ENCODE measurements at regions not wholly inside any gene's neighbourhood (a gene's known extent, or its start where the extent isn't known, plus 50 kb on each side); places are given as distances from the start of the nearest gene placed in this dataset.

DNA sequence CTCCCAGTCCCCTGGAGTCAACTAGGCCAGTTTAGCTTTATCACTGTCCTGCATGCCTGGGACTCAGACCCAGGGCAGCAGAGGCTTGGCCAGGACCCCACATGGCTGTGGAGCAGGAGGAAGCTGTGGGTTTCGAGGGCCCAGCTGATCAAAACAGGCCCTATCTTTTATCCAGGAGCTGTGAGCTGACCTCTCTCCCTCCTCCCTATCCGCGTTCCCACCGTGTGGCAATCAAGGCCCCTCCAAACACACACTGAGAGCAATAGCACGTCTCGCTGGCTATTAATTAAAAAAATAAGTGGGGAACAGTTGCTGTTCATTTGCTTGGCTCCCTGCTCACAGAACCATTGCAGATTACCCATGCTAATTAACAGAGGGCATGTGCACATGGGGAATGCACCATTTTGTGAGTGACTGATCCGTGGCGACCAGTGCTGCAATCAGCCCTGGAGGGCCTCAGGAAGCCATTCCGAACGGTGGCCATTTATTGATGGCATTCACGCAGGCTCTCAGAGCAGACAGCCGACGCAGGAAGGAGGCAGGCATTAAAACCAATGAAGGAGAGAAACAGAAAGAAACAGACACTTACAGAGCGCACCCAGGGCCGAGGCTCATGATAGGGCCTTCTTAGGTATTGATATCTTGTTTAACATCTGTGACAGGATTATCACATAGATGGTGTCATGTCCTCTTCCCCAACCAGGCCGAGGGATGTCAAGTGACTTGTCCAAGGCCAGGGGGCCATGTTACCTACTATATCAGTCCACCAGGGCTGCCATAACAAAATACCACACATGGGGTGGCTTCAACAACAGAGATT, 157.1 kb downstream of the KATNIP start:
- in situ Hi-C loops (cut with MboI; ENCODE audit: low sequenced_read_pairs) = no loop called here

DNA sequence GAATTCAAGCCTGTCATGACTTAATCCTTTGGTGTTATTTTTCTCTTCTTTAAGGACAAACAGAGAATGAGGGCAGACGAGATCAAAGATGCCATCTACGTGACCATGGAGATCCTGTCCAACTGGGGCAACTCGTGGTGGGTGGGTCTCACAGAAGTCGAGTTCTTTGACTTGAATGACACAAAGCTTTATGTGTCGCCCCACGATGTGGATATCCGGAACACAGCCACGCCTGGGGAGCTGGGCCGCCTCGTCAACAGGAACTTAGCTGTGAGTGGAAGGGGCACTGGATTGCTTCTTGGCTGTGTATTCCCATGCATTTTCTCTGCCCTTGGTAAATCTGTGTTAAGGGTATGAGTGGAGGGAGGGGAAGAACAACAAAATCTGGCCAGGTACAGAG, 158.7 kb downstream of the KATNIP start:
- in situ Hi-C loops (cut with MboI; ENCODE audit: low sequenced_read_pairs) = no loop called here

DNA sequence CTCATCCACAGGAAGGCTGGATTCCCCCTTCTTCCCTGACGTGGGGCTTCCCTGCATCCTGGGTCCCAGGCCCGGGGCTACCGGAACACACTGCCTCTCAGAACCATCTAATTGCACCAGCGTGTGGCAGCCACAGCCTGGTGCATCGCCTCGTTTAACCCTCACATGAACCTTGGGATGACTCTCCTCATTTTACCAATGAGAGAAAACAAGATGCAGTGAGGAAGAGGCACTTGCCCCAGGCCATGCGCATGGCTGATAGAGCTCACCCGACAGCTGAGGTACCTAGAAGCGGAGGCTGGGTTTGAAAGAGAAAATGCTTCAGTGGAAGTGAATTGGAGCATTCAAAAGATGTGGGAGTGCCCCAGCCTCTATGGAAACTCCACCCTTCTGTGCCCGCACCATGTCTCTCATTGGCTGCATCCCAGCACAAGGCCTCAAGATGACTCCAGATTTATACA, 162.3 kb downstream of the KATNIP start:
- in situ Hi-C loops (cut with MboI; ENCODE audit: low sequenced_read_pairs) = no loop called here

DNA sequence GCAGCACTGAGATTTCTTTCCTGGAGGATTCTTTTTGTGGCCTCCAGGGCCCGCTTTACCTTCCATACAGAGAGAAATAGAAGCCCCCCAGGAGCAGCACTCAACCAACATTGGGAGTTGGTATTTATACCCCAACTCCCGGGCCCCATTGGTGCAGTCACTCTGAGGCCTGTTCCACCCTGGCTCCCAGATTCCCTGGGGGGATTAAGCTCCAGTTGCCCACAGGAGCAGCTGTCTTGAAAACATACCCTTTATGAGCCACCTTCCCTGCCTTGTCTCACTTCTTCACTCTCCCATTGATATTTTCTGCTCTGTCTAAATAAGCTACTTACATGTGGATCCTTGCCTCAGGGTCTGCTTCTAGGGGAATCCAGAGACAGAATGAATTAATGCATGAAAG, 167.8 kb downstream of the KATNIP start:
- in situ Hi-C loops (cut with MboI; ENCODE audit: low sequenced_read_pairs) = no loop called here

DNA sequence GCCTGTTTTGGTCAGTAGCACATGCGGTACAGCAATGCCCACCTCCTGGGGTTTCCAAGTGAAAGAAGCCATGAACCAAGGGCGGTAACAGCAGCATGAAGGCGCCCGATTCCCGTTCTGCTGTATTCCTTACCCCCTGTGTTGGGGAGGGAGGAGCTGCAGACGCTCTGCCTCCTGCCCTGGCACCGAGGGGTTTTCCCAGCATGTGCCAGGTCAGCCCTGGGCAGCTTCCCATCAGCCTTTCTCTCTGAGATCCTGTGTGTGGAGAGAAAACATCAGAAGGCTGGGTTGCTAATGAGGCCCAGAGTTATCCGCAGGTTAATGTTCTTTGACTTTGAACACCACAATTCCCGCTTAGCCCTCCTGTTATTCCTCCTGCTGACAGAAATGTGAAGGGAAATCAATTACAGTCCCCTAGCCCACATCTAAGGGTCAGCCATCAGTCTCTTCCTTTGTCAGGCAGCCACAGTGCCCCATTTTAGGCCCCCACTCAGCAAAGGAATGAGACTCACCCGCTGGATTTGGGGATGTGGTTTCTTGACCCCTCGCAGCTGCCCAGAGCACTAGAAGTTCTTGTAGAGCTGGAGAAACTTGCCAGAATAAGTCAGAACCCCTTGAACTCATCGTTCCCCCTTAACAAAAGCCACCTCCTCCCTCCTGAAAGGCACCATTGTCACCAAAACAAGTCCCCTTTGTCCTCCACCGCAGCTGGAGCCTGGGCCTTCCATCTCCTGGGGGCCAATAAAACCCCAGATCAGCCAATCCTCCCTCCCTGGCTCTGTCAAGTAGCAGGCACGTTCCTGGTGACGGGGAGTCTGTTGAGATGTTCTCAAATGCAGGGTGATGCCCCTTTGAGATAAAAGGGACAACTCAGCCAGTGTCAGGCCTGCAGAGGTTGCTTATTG, 168.5 kb downstream of the KATNIP start:
- in situ Hi-C loops (cut with MboI; ENCODE audit: low sequenced_read_pairs) = no loop called here

DNA sequence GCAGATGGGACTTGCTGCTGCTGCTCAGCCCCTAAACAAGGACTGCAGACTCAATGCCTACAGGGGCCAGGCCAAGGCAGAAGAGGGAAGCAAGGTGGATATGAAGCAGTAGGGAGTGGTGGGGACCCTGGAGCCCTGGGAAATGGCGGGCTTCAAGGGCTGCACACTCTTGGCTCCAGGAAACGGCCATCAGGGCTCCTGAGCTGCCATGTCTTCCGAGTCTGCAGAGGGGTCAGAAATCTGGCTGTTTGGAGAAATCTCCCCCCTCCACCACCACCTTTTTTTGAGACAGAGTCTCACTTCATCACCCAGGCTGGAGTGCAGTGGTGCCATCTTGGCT, 169.1 kb downstream of the KATNIP start:
- in situ Hi-C loops (cut with MboI; ENCODE audit: low sequenced_read_pairs) = no loop called here

DNA sequence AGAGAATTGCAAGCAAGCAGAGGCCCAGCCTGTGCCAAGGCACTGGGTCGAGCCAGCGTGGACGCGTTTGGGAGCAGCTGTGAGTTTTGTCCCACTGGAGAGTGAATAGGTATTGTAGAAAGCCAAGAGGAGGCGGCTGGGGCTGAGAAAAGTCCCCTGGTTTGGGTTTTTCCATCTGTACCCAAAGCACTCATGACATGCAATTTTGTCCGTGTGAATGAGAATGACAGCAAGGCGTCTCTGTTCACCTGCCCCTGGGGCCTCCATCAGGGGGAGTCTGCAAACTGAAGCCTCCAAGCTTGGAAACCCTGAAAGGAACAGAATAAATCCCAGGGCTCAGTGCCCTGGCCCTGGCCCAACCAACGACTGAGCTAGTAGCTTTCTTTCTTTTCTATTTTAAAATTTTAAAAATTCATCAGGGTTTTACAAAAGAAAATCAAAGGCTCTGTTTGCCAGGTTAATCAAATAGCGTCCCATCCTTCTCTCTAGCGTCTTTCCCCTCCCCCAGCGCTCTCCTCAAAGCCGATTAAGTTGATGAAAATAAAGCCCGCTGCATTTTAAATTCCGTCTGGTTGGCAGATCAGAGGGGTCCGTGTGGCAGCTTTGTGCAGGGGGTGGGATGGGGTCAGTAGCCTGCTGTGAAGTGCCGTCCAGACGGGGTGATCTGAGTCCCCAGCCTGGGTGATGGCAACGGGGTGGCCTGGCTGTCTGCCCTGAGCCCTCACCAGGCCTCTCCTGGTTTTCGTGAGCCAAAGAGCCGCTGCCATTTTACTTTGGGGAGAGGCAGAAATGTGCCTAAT, 171.0 kb downstream of the KATNIP start:
- in situ Hi-C loops (cut with MboI; ENCODE audit: low sequenced_read_pairs) = no loop called here

DNA sequence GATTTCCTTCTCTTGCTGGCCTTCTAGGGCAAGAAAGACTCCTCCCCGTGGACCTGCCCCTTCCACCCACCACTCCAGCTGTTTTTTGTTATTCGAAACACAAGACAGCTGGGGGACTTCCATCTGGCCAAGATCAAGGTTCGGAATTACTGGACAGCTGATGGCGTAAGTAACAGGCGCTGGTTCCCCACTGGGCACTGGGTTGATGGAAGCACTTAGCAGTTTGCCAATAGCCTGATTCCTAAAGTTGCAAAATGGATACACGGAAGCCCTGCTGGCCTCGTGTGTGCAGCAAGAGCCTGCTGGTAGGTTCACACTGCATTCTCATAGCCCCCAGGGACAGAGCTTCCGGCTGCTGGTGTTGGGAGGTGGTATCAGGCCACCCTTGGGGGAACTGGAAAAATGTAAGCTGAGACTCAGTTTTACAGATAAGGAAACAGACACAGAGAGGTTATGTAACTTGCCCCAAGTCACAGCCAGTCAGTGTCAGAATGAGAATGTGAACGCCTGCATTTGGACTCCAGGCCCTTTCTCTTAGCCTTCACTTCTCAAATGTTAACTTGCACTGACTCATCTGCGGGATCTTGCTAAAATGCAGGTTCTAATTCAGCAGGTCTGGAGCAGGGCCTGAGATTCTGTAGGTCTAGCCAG, 171.7 kb downstream of the KATNIP start:
- in situ Hi-C loops (cut with MboI; ENCODE audit: low sequenced_read_pairs) = no loop called here

DNA sequence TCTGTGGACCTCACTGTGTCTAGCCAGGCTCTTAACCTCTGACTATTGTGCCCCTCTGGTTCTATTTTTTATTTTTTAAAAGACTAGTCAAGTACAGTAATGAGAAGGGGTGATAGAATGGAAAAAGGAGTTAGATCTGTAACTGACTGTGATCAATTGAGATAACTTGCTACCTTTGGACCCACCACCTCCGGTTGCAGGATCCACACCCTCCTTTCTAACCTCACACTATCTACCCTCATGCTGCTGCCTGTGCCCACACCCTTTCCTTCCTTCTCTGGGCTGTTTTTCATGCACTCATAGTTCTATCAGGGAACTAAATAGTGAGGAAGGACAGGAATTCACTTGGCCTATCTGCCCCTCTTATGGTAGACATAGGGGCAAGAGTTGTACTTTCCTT, 172.3 kb downstream of the KATNIP start:
- in situ Hi-C loops (cut with MboI; ENCODE audit: low sequenced_read_pairs) = no loop called here

DNA sequence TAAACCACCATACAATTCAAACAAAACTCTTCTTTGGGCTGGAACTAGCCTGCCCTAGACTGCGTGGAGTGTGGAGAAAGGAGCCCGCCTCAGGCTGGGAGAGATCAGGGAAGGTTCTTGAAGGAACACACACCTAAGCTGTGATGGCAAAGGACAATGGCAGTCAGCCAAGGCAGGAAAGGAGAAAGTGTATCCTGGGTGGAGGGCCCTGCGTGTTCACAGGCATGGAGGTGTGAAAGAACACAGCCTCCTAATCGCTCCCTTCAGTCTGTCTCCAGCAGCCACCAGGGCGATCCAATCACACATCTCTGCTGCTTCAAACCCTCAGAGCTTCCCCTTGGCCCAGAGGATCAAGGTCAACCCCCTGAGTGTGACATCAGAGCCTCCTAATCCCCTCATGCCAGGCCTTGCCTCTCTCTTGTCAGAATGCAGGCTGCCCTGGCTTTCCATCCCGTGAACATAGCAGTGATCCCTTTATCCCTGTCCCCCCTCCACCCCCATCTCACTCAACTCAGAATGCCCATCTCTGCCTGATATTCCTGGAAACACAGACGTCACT, 173.0 kb downstream of the KATNIP start:
- in situ Hi-C loops (cut with MboI; ENCODE audit: low sequenced_read_pairs) = no loop called here

DNA sequence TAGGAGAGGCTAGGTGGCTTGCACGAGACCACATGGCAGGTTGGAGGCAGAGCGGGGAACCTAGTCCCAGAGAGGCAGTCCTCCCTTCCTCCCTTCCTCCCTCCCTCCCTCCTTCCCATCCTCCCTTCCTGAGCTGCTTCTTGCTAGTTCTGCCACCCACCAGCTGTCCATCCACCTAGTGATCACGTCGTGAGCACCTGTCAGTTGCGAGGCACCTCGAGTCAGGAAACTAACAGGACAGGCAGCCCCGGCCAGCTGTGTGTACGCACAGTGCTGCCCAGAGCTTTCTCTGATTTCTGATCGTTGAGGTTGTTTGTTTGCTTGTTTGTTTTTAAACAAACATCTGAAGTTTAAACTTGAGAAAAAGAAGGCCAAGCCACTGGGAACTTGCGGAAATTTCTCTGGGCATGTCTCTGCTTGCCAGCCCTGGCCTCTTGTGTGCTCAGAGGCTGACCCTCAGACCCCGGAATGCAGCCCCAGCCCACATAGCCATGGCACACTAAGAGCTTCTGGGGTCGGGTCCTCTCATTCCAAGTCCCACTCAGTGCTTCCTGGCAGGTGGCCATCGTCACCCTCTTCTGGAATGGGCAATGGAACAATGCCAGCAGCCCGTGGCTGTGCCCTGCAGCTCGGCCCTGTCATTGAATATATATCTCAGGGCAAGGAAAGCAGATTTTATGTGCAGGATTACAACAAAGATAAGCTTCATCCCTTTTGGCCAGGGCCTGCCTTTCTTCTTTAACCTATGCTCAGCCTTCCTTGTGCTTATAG, 174.0 kb downstream of the KATNIP start:
- in situ Hi-C loops (cut with MboI; ENCODE audit: low sequenced_read_pairs) = no loop called here

DNA sequence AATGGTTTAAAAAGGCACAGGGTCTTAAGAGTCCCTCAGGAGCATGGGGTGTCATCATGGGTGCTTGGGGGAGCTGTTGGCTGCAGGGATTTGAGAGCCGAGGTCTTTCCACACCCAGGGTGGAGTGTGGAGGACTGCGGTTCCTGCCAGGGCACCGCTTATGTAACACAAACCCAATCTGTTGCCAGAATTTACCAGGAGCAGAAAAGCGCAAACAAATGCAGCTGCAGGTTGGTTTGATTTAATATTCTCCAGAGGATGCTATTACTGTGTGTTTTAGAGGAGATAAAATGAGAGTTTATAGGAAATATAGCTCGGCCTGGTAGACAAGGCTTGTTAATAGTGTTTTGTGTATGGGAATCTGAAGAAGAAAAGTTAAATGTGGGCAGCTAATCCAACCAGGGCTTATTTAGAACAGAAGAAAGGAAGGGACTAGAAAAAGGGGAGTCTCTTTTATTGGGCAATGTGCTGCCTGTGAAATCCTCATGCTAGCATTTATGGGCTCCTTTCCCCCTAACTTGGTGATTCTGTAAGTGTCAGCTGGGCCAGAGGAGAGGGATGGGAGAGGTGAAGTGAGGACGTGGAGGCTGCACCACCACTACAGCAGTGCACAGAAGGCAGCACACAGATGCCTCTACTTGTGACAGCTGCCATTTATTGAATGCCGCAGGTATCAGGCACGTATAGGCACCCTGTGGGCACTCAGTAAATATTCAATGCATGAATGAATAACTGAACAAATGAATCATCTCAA, 174.7 kb downstream of the KATNIP start:
- in situ Hi-C loops (cut with MboI; ENCODE audit: low sequenced_read_pairs) = no loop called here

DNA sequence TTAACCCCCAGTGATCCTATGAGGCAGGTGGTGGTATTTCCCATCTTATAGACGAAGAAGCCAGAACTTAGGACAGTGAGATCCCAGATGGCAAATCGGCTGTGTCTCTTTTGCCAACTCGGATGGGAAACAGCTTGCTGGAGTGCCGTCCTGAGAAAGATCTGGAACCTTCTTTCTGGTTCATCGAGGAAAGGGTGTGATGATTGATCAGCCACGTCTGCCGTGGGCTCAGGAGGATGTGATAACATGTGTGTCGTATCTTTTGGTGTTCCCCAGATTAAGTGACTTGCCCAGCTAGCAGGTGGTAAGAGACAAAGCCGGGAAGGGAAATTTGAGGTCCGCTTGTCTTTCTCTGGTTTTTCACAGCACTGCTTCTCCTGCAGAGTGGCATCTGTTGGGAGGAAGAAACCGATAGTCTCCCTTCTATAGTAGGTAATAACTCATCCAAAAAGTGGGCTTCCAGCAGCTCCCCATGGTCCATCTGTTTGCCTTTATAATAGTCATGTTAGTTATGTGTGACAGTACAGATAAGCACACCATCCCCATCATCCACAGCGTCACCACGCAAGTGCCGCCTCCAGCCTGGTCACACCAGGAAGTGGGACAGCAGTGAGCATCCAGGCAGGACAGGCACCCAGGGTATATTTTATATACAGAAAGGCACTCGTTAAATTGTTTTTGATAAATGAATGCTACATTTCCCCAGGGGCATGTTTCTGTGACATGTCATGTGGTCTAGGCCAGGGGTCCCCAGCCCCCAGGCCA, 175.5 kb downstream of the KATNIP start:
- in situ Hi-C loops (cut with MboI; ENCODE audit: low sequenced_read_pairs) = no loop called here

DNA sequence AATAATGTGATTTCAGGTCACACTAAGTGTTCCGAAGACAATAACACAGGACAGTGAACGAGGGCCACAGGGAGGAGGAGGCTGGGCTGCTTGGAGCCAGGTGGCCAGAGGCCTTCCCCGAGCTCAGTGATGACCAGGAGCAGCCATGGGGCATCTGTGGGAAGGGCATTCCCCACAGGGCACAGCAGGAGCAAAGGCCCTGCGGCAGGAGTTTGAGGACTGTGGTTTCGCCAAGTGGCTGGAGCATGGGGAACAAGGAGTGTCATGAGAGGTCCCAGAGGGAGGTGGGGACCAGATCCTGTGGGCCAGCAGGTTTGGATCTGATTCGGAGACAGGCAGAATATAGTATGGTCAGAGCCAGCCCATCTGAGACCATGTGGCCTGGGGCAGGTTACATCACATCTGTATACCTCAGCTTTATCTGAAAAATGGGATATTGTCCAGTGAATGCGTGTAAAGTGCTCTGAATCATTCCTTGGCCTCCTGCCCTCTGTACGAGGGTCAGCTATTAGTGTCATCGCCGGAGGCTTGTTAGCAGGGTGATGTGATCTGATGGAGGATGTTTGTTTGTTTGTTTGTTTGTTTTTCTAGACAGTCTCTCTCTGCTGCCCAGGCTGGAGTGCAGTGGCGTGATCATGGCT, 176.8 kb downstream of the KATNIP start:
- in situ Hi-C loops (cut with MboI; ENCODE audit: low sequenced_read_pairs) = no loop called here

DNA sequence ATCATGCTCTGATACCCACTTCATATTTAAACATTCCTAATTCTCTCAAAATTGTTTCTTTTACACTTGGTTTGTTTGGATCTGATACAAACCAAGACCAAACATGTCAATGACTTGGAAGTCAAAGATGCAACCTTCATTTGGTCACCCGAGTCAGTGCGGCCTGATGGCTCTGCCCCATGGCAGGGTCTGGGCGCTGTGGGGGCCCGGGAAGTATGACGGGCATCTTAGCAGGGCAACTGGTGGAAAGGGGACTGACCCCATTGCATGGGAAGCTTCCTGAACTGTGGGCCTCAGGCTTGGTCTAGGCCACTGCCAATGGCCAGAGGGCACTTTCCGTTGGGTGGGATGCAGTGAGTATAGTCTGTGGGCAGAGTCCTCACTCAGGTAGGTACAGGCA, 178.0 kb downstream of the KATNIP start:
- in situ Hi-C loops (cut with MboI; ENCODE audit: low sequenced_read_pairs) = no loop called here

DNA sequence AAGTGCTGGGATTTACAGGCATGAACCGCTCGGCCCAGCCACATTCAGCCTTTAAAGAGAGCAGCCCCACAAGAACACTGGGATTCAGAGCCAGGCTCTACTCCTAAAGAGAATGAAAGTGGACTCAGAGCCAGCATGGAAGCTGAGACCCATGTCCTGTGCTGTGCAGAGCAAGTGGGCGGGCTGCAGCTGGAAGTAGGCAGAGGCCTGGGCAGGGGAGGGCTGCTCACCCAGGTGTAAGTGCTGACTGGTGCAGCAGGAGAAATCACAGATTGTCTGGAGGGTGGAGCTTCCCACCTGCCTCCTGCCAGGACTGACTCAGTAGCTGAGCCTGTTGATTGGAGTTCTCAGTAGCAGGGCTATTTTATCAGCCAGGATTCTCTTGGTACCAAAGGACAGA, 178.7 kb downstream of the KATNIP start:
- in situ Hi-C loops (cut with MboI; ENCODE audit: low sequenced_read_pairs) = no loop called here

DNA sequence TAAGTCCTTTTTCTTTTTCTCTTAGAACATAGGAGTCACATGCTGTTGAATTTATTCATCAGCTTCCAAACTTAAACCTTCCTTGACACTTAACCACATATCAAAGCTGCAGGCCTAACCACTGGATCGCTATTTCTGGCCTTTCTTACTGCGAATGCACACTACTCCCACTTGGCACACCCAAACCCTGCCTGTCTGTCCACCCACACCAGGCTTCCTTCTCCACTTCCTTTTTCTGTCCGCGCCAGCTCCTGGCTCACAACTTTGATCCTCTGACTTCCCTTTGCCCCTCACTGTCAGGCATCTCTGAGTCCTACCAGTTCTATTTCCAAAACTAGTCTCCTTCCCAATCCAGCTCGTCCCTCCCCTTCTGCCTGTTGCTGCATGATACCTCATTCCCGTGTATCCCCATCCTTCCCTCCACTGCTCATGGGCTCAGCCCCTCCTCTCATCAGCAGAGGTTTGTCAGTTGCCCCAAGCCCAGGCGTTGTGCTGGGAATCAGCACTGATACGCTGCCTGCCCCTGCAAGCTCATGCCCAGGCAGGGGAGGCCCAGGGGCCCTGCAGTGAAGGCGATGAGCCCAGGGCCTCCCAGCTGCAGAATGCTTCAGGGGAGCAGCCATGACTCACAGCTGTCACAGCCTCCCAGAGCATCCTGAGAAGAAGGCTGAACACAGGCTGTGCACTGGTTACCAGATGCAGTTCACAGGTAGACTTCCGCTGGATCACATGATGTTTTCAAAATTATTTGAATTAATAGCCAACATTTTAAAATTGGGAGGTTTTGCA, 179.8 kb downstream of the KATNIP start:
- in situ Hi-C loops (cut with MboI; ENCODE audit: low sequenced_read_pairs) = no loop called here
